Type B pancreatic cell (in vitro differentiated cells): ENCODE measurements at regions not wholly inside any gene's neighbourhood (a gene's known extent, or its start where the extent isn't known, plus 50 kb on each side); places are given as distances from the start of the nearest gene placed in this dataset.

ENCODE experiments used
- DNase-seq: peaks from one replicate; pipeline ENCODE4 v3.0.0; 2021; ENCODE audit warnings: mixed read lengths; ENCODE audit not compliant: unreplicated experiment; ENCODE audit errors: extremely low spot score
- H3K27ac Mint-ChIP-seq: 2 replicates; pipeline ENCODE4 v1.8.0; 2021; ENCODE audit warnings: mild to moderate bottlenecking, mixed read lengths
- H3K27me3 Mint-ChIP-seq: 2 replicates; pipeline ENCODE4 v1.8.0; 2021; ENCODE audit warnings: mixed read lengths
- H3K36me3 Mint-ChIP-seq: 2 replicates; pipeline ENCODE4 v1.8.0; 2021; ENCODE audit warnings: mixed read lengths
- H3K4me1 Mint-ChIP-seq: one replicate; pipeline ENCODE4 v1.8.0; 2021; ENCODE audit warnings: mixed read lengths; ENCODE audit not compliant: unreplicated experiment
- H3K4me3 Mint-ChIP-seq: 2 replicates; pipeline ENCODE4 v1.8.0; 2021; ENCODE audit warnings: mild to moderate bottlenecking, mixed read lengths
- H3K9me3 Mint-ChIP-seq: 2 replicates; pipeline ENCODE4 v1.8.0; 2021; ENCODE audit warnings: mixed read lengths
- TF ChIP-seq, protein P1 (sequence below): fragments of 200-600 bp; sonication (generic); conservative IDR thresholded peaks from 2 replicates; pipeline ENCODE4 v1.5.0; 2021; ENCODE audit warnings: antibody characterized with exemption, mild to moderate bottlenecking

DNA sequence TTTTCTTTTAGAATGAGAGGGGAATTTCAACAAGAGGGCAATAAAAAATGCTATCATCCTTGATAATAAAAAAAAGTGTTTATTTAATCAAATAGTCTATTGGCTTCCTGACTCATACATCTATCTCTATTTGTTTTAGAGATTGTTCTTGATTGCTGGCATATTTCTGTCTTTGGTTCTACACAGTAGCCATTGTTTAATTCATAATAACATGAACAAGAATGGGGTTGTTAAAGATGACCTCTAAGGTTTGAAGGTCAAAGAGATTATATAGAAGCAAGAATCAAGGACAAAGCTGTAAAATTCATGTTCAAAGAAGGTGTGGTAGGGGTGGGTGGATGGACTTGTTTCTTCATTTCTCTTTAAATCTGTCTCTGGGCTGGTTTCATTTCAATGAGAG, 166.0 kb upstream of the KLF12 start:
- Mint-ChIP-seq H3K27me3 (no peaks in the 10 kb centered on the region), H3K9me3 (peaks cover 6% of the 10 kb centered on the region), H3K4me3 (no peak overlapping the region), H3K36me3 (no peaks in the 10 kb centered on the region), H3K4me1 (peaks cover 23% of the 10 kb centered on the region), H3K27ac (no peak overlapping the region)
- TF ChIP-seq, protein P1, sequence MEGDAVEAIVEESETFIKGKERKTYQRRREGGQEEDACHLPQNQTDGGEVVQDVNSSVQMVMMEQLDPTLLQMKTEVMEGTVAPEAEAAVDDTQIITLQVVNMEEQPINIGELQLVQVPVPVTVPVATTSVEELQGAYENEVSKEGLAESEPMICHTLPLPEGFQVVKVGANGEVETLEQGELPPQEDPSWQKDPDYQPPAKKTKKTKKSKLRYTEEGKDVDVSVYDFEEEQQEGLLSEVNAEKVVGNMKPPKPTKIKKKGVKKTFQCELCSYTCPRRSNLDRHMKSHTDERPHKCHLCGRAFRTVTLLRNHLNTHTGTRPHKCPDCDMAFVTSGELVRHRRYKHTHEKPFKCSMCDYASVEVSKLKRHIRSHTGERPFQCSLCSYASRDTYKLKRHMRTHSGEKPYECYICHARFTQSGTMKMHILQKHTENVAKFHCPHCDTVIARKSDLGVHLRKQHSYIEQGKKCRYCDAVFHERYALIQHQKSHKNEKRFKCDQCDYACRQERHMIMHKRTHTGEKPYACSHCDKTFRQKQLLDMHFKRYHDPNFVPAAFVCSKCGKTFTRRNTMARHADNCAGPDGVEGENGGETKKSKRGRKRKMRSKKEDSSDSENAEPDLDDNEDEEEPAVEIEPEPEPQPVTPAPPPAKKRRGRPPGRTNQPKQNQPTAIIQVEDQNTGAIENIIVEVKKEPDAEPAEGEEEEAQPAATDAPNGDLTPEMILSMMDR: no peak
- no peak for DNase-seq

DNA sequence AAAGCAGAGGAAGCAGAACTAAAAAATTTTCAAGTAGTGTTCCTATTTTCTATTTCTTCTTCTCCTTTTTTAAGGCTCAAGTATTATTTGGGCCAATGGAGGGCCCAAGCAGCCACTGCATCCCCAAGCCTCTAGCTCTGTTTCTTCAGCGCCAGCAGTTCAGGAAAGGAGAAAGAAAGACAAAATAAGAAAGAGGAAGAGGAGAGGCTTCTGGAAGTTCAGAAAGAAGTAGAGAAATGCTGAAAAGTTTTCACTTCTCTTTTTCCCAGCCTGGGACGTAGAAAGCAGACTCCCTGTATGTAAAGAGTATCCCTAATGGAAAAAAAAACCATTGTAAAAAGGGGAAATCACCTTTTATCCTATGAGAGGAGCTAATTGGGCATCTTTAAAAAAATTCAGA, 165.5 kb upstream of the KLF12 start:
- Mint-ChIP-seq H3K4me1 (peaks cover 19% of the 10 kb centered on the region), H3K4me3 (no peak overlapping the region), H3K27me3 (no peaks in the 10 kb centered on the region), H3K27ac (no peak overlapping the region), H3K36me3 (no peaks in the 10 kb centered on the region), H3K9me3 (peaks cover 10% of the 10 kb centered on the region)
- TF ChIP-seq, protein P1: no peak
- DNase-seq: no peak

DNA sequence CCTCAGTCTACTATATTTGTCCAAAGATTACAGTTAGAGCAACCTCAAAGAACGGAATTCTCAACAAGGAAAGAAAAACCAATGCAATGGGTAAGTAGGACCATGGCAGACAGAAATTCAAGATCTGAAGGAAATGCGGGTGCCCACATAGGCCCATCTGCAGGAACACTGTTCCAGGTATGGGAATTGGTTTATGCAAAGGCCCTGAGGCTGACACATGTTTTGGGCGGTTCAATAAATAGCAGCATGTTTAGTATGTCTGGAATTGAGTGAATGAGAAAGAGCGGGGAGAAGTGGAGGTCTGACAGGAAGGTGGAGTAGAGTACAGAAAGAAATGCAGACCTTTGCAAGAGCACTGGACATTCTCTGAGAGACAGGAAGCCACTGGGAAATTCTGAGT, 164.7 kb upstream of the KLF12 start:
- H3K4me3 Mint-ChIP-seq: no peak overlapping the region
- no peaks in the 10 kb centered on the region for H3K36me3 Mint-ChIP-seq
- no peak overlapping the region for H3K27ac Mint-ChIP-seq
- no peak for DNase-seq
- TF ChIP-seq, protein P1: no peak
- H3K27me3 Mint-ChIP-seq: no peaks in the 10 kb centered on the region
- peaks cover 19% of the 10 kb centered on the region for H3K4me1 Mint-ChIP-seq
- H3K9me3 Mint-ChIP-seq: peaks cover 10% of the 10 kb centered on the region

DNA sequence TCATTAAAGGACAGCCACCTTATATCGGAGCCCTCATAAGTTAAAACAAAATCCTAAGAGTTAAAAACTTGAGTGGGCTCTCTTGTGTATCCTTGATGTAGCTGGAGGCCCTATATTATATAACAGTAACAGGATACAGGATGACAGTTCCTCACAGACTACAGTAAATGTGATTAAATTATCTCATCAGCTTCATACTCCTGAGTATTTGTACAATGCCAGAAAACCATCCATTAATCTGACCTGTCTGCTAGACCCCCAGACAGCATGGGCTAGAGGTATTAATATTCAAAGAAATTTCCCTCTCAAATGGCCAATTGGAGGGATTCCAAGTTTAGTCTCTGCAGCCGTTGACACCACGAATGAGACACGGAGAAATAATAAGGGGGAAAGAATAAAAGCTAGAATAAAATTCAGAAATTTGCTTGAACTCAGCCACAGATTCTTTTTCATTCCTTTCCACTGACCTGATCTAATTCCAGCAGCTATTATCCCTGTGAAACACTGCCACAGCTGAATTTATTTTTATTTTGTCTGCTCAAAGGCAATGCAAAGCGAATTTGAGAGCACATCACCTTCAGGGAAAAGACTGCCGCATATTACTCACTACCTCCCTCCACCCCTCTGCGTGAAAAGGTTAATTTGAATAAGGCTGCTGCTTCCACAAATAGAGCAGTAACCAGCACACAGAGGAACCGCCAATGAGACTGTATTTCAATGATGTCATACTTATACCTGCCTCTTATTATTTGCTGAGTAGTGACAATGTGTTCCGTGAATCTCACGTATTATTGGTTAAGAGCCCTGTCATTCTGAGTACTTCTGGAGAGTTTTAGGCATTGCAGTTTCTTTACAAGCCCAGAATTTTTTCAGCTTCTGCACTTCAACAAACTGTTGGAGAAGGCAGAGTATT, 155.9 kb upstream of the KLF12 start:
- Mint-ChIP-seq H3K4me1 (peaks cover 41% of the 10 kb centered on the region), H3K9me3 (peaks cover 4% of the 10 kb centered on the region), H3K36me3 (no peaks in the 10 kb centered on the region), H3K27ac (peak overlapping the region; percentile 42), H3K4me3 (peak overlapping the region; percentile 42), H3K27me3 (peaks cover 3% of the 10 kb centered on the region)
- TF ChIP-seq, protein P1: no peak
- no peak for DNase-seq

DNA sequence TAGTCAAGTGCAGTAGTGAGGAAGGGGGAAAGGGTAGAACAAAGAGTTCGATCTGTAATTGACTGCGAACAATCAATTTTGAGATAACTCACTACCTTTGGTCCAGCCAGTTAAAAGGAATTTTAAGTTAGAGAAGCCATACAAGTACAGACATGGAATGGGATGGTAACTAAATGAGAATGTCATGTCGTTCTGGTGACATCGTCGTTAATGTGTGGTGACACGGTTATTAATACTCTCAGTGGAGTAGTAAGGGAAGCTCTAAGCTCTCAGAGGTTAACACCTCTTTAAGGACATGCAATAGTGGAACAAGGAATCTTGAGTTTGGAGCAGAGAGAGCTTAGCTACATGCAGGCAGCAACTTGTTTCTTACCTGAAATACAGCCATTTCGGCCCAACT, 154.9 kb upstream of the KLF12 start:
- DNase-seq: no peak
- H3K4me3 Mint-ChIP-seq: no peak overlapping the region
- H3K4me1 Mint-ChIP-seq: peaks cover 41% of the 10 kb centered on the region
- TF ChIP-seq, protein P1: no peak
- H3K27ac Mint-ChIP-seq: no peak overlapping the region
- H3K36me3 Mint-ChIP-seq: no peaks in the 10 kb centered on the region
- H3K9me3 Mint-ChIP-seq: no peaks in the 10 kb centered on the region
- H3K27me3 Mint-ChIP-seq: peaks cover 3% of the 10 kb centered on the region
